Ishikawa (cell line): ENCODE measurements at regions not wholly inside any gene's neighbourhood (a gene's known extent, or its start where the extent isn't known, plus 50 kb on each side); places are given as distances from the start of the nearest gene placed in this dataset.

Experiments used
- CEBPB ChIP-seq: IDR thresholded peaks from 2 replicates; pipeline ENCODE4 v1.6.1; 2012
- CREB1 ChIP-seq: IDR thresholded peaks from 2 replicates; pipeline ENCODE4 v1.6.1; 2012; ENCODE audit warnings: low read depth
- EP300 ChIP-seq: IDR thresholded peaks from 2 replicates; pipeline ENCODE4 v1.6.1; 2012; ENCODE audit warnings: borderline replicate concordance
- FOXM1 ChIP-seq: IDR thresholded peaks from 2 replicates; pipeline ENCODE4 v1.6.1; 2012; ENCODE audit warnings: low read depth, borderline replicate concordance
- RAD21 ChIP-seq: IDR thresholded peaks from 2 replicates; pipeline ENCODE4 v1.6.1; 2012; ENCODE audit warnings: low read depth
- TAF1 ChIP-seq: IDR thresholded peaks from 2 replicates; pipeline ENCODE4 v1.6.1; 2012; ENCODE audit warnings: low read depth, mild to moderate bottlenecking
- TEAD4 ChIP-seq: IDR thresholded peaks from 2 replicates; pipeline ENCODE4 v1.6.1; 2012
- YY1 ChIP-seq: IDR thresholded peaks from 2 replicates; pipeline ENCODE4 v1.6.1; 2012; ENCODE audit warnings: low read depth

- TF ChIP-seq FOXM1 (no peak), TAF1 (no peak), TEAD4 (no peak), YY1 (no peak), EP300 (no peak), CEBPB (no peak), CREB1 (no peak), RAD21 (no peak)
Observed at GRCh38 chrX:6313356-6313755, 84.7 kb upstream of the NLGN4X start.
